Dedifferentiated amniotic fluid mesenchymal stem cell (primary cell): ENCODE measurements at regions not wholly inside any gene's neighbourhood (a gene's known extent, or its start where the extent isn't known, plus 50 kb on each side); places are given as distances from the start of the nearest gene placed in this dataset.
"Not testable (repeated sequence)": the region's sequence is repeated elsewhere in the genome, so short reads cannot be mapped to it uniquely, and the experiment has no call there.

Experiments
- DNase-seq: peaks from one replicate; pipeline ENCODE4 v3.0.0-alpha.2; 2016; ENCODE audit errors: extremely low spot score

DNA sequence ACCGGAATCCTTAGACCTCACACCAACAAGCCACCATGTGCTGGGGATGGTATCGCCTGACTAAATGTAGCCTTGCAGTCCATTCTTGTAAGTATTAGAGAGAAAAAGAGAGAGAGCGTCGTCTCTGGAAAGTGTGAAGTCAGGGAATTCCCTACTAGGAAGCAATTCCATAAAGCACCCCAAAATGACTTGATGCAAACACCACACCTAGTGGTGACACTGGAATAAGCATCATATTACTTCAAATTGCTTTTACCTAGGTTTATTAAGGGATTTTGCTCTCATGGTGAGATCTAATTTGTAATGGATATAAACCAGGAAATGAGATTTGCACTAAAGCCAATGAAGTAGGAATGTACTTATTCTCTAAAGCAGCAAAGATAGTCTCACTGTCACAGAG lies 111.4 kb upstream of the METTL9 start:
- DNase-seq, result peak; percentile 13

DNA sequence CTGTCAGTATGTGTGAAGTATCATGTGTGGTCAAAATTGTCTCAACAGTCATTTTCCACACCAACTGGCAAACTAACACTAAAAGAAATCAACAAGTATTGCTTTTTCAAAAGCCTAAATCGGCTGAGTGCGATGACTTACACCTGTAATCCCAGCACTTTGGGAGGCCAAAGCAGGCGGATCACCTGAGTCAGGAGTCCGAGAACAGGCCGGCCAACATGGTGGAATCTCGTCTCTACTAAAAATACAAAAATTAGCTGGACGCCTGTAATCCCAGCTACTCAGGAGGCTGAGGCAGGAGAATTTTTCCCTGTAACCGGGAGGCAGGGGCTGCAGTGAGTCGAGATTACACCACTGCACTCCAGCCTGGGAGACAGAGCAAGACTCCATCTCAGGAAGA lies 100.3 kb upstream of the METTL9 start:
- DNase-seq, result not testable (repeated sequence)

DNA sequence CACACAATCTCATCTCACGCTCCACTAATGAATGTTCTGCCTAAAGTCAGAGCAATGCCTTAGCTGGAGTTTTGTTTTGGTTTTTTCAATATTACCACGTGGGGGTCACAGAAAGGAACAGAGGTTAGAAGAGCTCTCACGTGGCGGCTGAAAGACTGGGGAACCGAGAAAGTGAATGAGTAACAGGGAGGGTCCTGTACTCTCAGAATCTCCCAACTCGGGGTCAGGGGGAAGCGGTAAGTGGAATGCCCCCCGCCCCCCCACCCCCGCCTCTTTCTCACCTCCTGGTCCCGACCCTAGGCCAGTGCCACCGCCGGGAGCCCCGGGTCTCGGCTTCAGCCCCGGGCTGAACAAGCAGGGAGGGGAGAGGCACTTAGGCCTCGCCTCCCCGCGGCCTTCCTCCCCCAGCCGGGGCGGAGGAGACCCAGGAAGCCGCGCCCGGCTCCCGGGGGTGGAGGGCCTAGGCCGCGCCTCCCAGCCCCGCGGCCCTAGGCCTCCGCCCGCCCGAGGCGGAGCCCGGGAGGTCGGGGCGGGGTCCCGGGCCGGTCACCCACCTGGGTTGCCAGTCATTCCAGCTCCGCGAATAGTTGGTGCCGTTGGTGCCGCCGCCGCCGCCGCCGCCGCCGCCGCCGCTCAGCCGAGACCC lies 98.0 kb upstream of the METTL9 start:
- DNase-seq, result not testable (repeated sequence)

DNA sequence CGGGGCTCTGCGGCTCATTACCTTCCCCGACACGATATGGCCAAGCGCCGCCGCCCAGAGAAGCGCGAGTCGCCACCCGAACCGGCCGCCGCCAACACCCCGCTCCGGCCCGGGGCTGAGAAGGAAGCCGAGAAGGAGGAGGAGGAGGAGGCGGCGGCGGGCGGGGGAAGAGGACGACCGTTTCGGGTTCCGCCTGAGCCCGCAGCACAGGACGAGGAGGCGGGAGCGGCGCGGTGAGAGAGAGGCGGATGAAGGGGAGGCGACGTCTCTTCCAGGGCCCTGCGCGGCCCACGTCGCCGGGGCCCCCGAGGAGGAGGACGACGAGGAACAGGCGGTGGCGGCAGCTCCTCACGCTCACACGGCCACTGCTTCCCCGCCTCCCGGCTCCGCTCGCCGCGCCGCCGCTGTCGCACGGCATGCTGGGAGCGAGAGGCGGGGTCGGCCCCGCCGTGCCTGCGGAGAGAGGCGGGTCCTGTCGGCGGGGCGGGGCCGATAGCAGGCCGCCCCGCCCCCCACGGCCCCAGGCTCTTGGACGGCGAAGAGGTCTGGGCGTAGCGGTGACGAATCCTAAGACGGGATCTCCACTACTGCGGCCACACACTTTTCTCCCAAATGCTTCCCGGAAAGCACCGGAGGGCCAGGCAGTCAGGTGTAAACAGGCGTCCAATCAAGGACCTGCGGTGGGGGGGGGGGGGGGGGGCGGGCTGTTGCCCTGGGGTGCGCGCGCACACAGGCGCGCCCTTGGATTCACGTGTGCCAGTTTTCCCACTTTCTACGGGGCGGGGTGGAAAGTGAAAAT lies 97.3 kb upstream of the METTL9 start:
- DNase-seq, result peak; percentile 82

DNA sequence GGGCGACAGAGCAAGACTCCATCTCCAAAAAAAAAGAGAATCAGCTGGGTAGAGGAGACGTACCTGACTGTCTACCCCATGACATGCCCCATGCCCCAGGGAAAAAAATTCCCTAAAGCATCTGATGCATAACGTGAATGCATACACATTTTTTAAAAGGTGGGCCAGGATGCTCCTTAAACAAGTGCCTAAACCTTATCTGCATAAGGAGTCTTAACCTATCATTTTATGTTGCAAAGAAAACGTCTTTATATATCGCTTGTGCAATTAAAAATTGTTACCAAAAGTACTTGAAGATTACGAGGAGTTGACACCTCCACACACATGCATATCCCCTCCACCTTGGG lies 95.8 kb upstream of the METTL9 start:
- DNase-seq, result not testable (repeated sequence)

DNA sequence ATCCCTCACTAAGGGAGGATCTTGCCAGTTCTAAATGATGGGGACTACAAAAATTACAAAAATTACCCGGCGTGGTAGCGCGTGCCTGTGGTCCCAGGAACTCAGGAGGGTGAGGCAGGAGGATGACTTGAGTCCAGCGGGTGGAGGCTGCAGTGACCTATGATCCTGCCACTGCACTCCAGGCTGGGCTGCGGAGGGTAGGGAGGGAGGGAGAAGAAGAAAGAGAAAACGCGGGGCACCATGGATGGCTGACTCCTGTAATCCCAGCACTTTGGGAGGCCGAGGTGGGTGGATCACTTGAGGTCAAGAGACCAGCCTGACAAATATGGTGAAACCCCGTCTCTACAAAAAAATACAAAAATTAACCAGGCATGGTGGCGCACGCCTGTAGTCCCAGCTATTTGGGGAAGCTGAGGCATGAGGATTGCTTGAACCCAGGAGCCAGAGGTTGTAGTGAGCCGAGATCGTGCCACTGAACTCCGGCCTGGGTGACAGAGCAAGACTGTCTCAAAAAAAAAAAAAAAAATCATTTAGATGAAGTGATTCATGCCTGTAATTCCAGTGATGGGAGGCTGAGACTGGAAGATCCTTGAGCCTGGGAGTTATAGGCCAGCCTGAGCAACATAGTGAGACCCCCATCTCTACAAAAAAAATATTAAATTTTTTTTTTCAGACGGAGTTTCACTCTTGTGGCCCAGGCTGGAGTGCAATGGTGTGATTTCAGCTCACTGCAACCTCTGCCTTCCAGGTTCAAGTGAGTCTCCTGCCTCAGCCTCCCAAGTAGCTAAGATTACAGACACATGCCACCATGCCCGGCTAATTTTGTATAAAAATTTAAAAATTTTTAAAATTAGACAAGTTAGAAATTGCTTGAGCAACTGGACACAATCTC lies 95.2 kb upstream of the METTL9 start:
- not testable (repeated sequence) for DNase-seq

DNA sequence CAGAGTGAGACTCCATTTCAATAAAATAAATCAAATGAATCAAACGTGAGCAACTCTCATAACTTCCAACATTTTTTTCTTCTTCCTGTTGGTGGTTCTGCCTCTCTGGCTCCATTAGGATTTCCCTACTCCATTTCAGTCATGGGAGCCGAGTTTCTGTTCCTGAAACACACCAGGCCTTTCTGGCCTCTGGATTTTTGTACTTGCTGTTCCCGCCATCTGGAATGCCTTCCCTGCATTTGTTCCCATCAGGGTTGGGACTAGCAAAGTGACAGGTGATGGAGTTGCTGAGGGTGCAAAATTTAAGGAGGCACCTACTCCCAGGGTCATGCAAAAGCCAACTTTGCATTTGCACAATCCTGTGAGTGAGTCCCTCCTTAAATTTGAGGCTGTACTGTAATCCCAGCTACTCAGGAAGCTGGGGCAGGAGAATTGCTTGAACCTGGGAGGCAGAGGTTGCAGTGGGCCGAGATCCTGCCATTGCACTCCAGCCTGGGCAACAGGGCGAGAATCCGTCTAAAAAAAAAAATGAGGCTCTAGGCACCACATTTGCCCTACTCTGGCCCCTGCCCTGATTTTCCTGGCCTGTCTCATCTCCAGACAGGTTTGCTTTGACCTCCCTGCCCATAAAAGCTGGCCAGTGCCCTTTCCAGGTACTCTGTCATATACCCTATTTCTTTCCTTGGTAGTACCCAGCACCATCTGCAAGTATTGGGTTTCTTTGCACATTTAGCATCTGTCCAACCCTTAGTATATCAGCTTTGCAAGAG lies 93.4 kb upstream of the METTL9 start:
- DNase-seq, result not testable (repeated sequence)

DNA sequence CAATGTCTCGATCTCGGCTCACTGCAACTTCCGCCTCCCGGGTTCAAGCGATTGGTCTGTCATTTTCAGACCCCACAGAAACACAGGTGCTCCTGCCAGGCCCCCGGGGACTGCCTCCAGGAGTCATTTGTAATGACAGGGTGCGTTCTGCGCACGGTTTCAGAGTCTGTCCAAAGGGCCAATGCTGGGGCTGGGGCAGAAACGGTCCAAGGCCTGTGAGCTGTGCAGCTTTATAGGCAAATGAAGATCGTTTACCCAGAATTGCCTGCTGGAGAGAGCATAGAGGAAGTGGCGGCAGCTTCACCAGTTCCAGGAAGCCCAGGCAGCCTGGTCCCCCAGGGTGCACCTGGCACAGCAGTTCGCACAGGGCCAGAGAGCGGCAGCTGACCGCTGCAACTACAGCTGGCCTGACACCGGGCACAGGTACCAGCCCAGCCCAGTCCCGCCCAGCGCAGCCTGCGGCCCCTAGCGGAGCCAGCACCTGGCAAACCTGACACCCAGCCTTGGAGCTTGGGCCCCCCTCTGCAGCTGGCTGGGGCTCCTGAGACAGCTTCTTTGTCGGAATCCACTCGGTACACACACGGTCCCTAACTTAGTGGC lies 92.4 kb upstream of the METTL9 start:
- not testable (repeated sequence) for DNase-seq

DNA sequence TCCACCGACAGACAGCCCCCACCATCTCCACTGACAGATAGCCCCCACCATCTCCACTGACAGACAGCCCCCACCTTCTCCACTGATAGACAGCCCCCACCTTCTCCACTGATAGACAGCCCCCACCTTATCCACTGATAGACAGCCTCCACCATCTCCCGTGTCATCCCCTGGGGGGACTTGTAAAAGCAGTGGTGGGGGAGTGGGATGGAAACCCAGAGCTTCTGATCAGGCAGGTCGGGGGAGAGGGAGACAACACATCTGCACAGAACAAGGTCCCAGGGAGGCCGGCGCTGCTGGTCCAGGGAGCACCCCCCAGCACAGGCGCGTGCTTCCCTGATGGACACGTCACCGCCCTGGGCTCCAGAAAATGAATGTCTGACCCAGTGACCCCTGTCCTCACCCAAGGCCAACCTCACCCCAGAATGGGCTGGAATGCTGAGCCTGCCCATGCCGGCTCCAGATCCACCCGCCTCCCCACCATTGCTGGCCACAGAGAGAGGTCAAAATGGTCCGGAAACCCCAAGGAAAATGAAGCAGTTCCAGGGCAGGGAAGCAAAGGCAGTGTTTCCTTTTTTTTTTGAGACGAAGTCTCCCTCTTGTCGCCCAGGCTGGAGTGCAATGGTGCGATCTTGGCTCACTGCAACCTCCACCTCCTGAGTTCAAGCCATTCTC lies 91.6 kb upstream of the METTL9 start:
- not testable (repeated sequence) for DNase-seq

DNA sequence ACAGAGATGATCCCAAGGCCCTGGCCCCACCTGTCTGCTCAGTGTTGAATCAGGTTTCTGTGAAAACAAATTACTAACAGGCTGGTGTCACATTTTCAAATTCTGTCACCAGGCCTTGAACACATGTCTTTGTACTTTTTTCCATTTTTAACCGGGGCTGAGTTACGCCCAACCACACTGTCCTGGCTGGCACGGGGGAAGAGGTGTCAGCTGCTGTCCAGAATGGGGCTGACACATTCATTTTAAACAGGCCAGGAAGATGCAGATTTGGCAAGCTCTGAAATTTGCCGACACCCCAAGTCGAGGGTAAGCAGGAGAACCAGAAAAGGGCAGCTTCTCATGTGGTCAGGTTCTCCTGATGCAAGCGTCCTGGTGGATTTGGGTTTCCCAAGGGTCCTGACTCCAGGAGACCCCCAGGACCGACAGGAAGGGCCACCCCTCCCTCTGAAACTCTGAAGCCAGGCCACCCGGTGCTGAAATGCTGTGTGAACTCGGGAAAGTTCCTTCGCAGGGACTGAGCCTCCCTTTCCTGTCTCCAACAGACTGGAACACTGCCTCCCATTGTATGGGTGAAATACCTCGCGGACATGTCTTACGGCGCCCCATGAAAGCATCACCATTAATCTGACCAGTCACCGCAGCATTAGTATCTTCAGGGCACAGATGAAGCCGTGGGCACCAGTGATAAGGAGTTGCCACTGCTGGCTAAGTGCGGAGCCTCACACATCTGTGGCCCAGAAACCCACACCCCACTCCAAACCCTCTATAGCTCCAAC lies 90.5 kb upstream of the METTL9 start:
- DNase-seq, result not testable (repeated sequence)

DNA sequence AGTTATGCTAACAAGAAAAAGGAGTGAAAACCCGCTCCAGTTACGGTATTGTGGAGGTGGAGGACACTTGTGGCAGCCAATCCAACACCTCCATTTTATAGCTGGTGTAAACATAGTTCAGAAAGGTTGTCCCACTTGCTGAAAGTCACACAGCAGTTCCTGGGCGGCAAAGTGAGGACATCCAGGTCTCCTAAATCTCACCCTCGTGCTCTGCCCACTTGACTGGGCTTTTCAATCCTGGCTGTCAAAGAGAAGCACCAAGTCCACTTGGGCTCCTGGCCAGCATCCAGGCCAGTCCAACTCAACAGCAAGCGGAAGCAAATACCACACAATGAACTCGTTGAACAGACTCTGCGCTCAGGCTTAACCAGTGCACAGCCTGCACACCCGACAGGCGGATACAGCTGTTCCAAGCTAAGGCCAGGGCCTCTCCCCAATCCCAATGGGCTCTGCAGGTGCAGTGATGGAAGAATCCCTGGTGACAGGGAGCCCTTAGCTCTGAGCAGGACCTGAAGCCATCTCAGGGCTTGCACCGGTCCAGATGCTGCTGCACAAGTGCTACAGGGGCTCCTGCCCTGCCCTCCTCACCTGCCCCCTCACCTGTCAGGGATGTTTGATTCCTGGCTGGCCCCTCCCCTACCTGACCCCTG lies 89.8 kb upstream of the METTL9 start:
- not testable (repeated sequence) for DNase-seq

DNA sequence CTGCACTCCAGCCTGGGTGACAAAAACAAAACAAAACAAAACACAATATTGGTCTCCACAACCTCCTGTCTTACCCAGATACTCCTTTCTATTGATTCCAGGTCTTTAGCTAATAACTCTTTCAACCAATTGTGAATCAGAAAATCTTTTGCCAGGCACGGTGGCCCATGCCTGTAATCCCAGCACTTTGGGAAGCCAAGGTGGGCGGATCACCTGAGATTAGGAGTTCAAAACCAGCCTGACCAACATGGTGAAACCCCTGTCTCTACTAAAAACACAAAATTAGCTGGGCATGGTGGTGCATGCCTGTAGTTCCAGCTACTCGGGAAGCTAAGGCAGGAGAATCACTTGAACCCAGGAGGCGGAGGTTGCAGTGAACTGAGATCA lies 88.5 kb upstream of the METTL9 start:
- not testable (repeated sequence) for DNase-seq

DNA sequence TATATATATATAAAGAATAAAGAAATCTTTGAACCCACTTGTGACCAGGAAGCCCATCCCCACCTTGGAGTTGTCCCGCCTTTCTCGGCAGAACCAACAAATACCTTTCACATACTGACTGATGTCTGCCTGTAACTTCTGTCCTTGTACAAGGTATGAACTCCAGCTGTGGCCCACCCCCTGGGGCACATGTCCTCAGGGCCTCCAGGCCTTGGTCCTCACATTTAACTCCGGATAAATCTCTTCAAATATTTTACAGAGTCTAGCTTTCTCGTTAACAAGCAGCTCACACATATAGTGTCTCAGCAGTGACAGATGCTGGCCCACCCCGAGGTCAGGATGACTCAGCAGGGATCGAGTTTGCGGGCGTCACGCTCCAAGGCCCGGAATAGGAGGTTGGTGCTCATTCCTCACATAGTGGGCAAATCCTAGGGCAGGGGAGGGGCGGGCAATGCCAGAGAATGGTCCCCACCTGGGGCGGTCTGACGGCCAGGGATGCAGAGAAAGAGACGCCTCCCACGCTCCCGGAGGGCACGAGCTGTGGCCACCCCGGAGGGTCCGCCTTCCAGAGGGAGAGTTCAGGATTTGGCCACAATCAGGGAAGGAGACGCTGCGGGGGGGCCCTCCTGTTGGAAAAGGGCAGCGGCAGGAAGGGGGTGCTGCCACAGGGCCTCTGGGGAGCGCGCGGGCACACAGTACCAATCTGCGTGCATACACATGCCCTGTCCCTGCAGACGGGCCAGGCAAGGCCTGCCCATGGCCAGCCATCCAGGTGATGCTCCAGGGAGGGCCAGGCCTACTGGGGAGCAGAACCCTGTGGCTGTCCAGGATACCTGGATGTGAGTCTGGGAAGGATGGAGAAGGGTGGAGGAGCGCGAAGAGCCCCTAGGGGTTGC lies 87.8 kb upstream of the METTL9 start:
- DNase-seq, result peak; percentile 50

DNA sequence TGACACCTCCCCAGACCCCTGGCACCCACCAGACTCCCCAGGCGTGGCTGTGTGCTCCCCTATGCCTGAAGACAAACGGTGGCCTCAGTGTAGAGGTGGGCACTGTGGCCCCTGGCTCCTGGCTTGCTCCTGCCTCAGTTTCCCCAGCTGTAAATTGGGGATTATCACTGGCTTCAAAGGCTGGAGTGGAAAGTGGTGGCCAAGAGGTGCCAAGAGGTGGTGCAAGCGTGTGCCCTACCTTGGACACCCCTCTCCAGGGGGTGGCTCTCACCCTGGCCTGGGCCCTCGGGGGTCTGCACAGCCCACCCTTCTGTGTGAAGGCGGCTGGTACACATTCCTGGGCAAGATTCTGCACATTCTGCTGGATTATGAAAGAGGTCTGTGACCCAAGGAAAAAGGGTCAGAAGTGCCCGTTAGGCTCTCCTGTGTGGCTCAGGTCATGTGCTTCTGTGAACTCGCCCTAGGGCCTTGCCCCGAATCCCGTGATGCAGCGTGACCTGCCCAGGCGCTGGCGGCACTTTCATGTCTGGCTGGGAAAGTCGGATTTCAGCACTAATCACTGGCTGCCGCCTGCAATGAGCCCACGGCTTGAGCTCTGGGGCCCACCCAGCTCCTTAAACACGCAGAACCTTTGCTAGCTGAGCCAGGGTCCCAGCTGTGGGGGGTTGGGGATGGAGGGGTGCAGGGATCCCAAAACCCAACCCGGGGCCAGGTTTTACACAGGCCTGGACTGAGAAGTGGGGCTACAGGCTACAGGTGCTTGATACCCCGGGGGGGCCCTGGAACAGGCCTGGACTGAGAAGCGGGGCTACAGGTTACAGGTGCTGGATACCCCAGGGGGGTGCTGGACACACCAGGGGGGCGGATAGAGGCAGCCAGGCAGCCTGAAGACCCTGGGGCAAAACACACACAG lies 86.8 kb upstream of the METTL9 start:
- not testable (repeated sequence) for DNase-seq

DNA sequence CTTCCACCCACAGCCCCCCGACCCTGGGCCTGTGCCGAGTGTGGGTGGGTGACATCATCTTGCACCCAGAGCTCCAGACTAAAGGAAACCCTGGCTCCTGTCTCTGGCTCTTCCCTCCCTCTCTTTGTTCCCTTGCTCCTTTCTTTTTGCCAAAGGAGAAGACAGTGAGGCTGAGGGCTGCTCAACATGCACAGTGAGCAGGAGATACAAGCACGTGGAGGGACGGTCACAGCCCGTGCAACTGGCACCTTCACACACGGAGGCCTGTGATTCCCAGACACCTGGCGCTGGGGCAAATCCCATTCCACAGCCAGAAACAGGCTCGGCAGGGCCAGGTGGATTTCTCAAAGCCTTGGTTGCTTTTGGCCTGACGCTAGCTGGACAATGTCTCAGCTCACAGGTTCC lies 86.0 kb upstream of the METTL9 start:
- not testable (repeated sequence) for DNase-seq

DNA sequence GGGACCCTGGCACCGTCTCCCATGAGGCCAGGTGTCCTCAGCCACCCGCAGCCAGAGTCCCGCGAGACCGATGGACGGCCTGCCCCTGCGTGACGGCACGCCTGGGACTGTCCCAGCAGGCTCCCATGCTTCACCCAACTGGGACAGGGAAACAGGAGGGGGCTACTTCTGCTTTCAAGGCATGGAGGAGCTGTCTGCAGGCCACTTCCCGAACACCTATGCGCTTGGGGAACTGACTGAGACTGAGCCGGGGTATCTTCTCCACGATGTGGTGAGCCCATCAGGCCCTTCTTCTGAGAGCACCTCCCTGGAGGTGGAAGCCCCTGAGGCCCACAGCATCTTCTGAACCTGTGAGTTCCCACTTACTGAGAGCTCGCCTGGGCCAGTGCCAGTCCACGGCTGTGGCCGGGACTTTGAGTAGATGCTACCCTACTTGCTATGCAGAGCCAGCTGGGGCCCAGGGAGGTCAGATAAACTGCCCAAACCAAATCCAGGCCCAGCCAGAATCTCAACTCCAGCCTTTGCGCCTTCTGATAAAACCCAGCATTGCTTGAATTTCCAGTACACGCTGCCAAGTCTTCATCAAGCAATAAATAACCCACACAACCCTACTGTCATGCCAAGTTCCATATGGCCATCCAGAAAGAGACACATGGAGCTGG lies 85.4 kb upstream of the METTL9 start:
- not testable (repeated sequence) for DNase-seq

DNA sequence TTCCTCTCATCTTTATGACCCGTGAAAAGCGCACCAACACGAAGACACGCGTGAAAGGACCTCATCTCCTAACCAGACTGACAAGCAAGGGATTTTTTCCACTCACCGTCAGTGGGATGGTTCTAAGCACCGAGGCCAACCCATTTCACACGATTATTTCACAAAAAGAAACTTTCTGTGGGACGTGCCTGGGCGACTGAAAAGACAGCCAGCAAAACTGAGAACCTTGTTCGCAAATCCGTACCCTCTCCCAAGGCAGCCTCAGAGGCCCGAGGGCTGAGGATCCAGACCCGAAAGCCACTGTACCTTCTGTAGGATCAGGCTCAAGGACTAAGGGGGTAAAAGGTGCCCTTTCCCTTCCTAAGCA lies 84.9 kb upstream of the METTL9 start:
- DNase-seq, result not testable (repeated sequence)
